Body of pancreas (tissue), 4 donors: ENCODE measurements at regions not wholly inside any gene's neighbourhood (a gene's known extent, or its start where the extent isn't known, plus 50 kb on each side); places are given as distances from the start of the nearest gene placed in this dataset.
"Not testable (repeated sequence)": the region's sequence is repeated elsewhere in the genome, so short reads cannot be mapped to it uniquely, and the experiment has no call there.

ENCODE experiments used
- ATAC-seq: fragments of 150-250 bp; one replicate; pipeline ENCODE4 v1.9.1; 2016
- DNase-seq, 4 donors: peaks; one replicate each; pipeline ENCODE4 v3.0.0-alpha.2; 2019
- H3K27ac ChIP-seq, 4 donors: fragments of 200-600 bp; sonication (generic); 1 replicate in 3 of 4; 2 replicates in 1 of 4; pipeline versions ENCODE4 v1.5.1 to v1.6.1; 2016 to 2019; ENCODE audit warnings: mild to moderate bottlenecking in 1 of 4, mixed read lengths in 1 of 4, moderate library complexity in 1 of 4
- H3K27me3 ChIP-seq, 2 donors: fragments of 200-600 bp; sonication (generic); one replicate each; pipeline ENCODE4 v1.6.0; 2016; ENCODE audit warnings: mild to moderate bottlenecking in 1 of 2
- H3K36me3 ChIP-seq, 2 donors: fragments of 200-600 bp; sonication (generic); replicated peaks in 1 of 2; 2 replicates each; pipeline ENCODE4 v1.5.1; 2016; ENCODE audit warnings: low read depth in 2 of 2; ENCODE audit not compliant: insufficient read depth in 1 of 2
- H3K4me1 ChIP-seq: fragments of 200-600 bp; sonication (generic); one replicate; pipeline ENCODE4 v1.6.0; 2016
- H3K4me3 ChIP-seq, 2 donors: fragments of 200-600 bp; sonication (generic); 1 replicate in 1 of 2; 2 replicates in 1 of 2; pipeline ENCODE4 v1.5.1; 2016 to 2019
- H3K9me3 ChIP-seq, 3 donors: fragments of 200-600 bp; sonication (generic); 1 replicate in 2 of 3; 2 replicates in 1 of 3; pipeline ENCODE4 v1.5.1; 2016
- CTCF ChIP-seq, 7 experiments: fragments of 450-650 bp in 4 of 7; fragments of 200-600 bp in 3 of 7; sonication (generic) in 3 of 7; IDR thresholded peaks; one replicate each; pipeline ENCODE4 v1.5.1; 2016 to 2019; ENCODE audit warnings: antibody characterized with exemption in 7 of 7
- POLR2A ChIP-seq, 3 donors: fragments of 450-650 bp; IDR thresholded peaks; one replicate each; pipeline ENCODE4 v1.6.1; 2016; ENCODE audit warnings: antibody characterized with exemption in 3 of 3, mild to moderate bottlenecking in 2 of 3
- WGBS, 2 donors: methylation state at CpG; one replicate each; pipeline ENCODE4 v1.1.5; 2017; 5-methylcytosine and 5-hydroxymethylcytosine counted together
- intact Hi-C: fragments of 100-400 bp; cut with DNase I; formaldehyde crosslinking; loops from one replicate; pipeline ENCODE4 v1.15.1; 2023

GRCh38 chr3:59186725-59187124 is 136.9 kb upstream of the CFAP20DC start:
- H3K4me1 ChIP-seq, result no peaks in the 10 kb centered on the region
- DNase-seq (no peak), ATAC-seq (no peak)
- no peak overlapping the region for H3K27ac ChIP-seq
- intact Hi-C loops, result no loop called here
- no peak overlapping the region for H3K4me3 ChIP-seq
- WGBS, 2 donors, result 67 to 90% methylated on average over 1 of the region's 1 CpG
- no peak for TF ChIP-seq POLR2A (IDR thresholded peaks at IDR 0.05)
- TF ChIP-seq CTCF (IDR thresholded peaks at IDR 0.05), result no peak
- H3K9me3 ChIP-seq, result no peaks in the 10 kb centered on the region
- H3K36me3 ChIP-seq, result no peaks in the 10 kb centered on the region
- no peaks in the 10 kb centered on the region for H3K27me3 ChIP-seq

- Histone ChIP-seq H3K27ac (no peak overlapping the region), H3K4me1 (no peaks in the 10 kb centered on the region), H3K36me3 (no peaks in the 10 kb centered on the region), H3K4me3 (no peak overlapping the region), H3K27me3 (no peaks in the 10 kb centered on the region), H3K9me3 (no peaks in the 10 kb centered on the region)
- TF ChIP-seq POLR2A (IDR thresholded peaks at IDR 0.05), result no peak
- no peak for TF ChIP-seq CTCF (IDR thresholded peaks at IDR 0.05)
- DNase-seq (no peak), ATAC-seq (no peak)
- WGBS, 2 donors, result 66 to 83% methylated on average over 3 of the region's 3 CpGs
- intact Hi-C loops, result no loop called here
Measured at GRCh38 chr3:59185591-59186369, 136.0 kb upstream of the CFAP20DC start.

GRCh38 chr3:59180006-59180405 is 130.2 kb upstream of the CFAP20DC start:
- intact Hi-C loops, result no loop called here
- Histone ChIP-seq H3K27ac (no peak overlapping the region), H3K27me3 (no peaks in the 10 kb centered on the region), H3K36me3 (no peaks in the 10 kb centered on the region), H3K4me1 (no peaks in the 10 kb centered on the region), H3K9me3 (no peaks in the 10 kb centered on the region), H3K4me3 (no peak overlapping the region)
- ATAC-seq (no peak), DNase-seq (no peak)
- WGBS, 2 donors, result 59 to 63% methylated on average over 3 of the region's 3 CpGs
- no peak for TF ChIP-seq POLR2A (IDR thresholded peaks at IDR 0.05)
- no peak for TF ChIP-seq CTCF (IDR thresholded peaks at IDR 0.05)

GRCh38 chr3:59178698-59179097 is 128.9 kb upstream of the CFAP20DC start:
- no peak for TF ChIP-seq POLR2A (IDR thresholded peaks at IDR 0.05)
- no peak for TF ChIP-seq CTCF (IDR thresholded peaks at IDR 0.05)
- no peak overlapping the region for H3K4me3 ChIP-seq
- ATAC-seq (no peak), DNase-seq (no peak)
- H3K9me3 ChIP-seq, result no peaks in the 10 kb centered on the region
- no peak overlapping the region for H3K27ac ChIP-seq
- intact Hi-C loops, result no loop called here
- no peaks in the 10 kb centered on the region for H3K36me3 ChIP-seq
- no peaks in the 10 kb centered on the region for H3K27me3 ChIP-seq
- no peaks in the 10 kb centered on the region for H3K4me1 ChIP-seq

- Histone ChIP-seq H3K27me3 (no peaks in the 10 kb centered on the region), H3K4me3 (no peak overlapping the region), H3K36me3 (no peaks in the 10 kb centered on the region), H3K4me1 (no peaks in the 10 kb centered on the region), H3K27ac (no peak overlapping the region), H3K9me3 (no peaks in the 10 kb centered on the region)
- intact Hi-C loops, result no loop called here
- TF ChIP-seq CTCF (IDR thresholded peaks at IDR 0.05) (no peak), POLR2A (IDR thresholded peaks at IDR 0.05) (no peak)
- 57 to 71% methylated on average over 1 of the region's 1 CpG for WGBS, 2 donors
- ATAC-seq (no peak), DNase-seq (no peak)
Measured at GRCh38 chr3:59171491-59171890, 121.7 kb upstream of the CFAP20DC start.

GRCh38 chr3:59170166-59170565 is 120.3 kb upstream of the CFAP20DC start:
- DNase-seq, ATAC-seq, H3K27me3 ChIP-seq, H3K9me3 ChIP-seq, intact Hi-C loops, H3K27ac ChIP-seq, H3K36me3 ChIP-seq, H3K4me3 ChIP-seq, H3K4me1 ChIP-seq: not testable (repeated sequence)
- WGBS, 2 donors, result 81 to 84% methylated on average over 3 of the region's 3 CpGs
